Brain microvascular endothelial cell (primary cell): ENCODE measurements at regions not wholly inside any gene's neighbourhood (a gene's known extent, or its start where the extent isn't known, plus 50 kb on each side); places are given as distances from the start of the nearest gene placed in this dataset.
A peak's percentile ranks its signal among the peaks of the same experiment; 100 is the strongest.

Source experiments
- DNase-seq: peaks from one replicate; pipeline ENCODE4 v3.0.0-alpha.2; 2020
- H3K27ac ChIP-seq: fragments of 250-450 bp; sonication (Bioruptor Pico); 2 replicates; pipeline ENCODE4 v1.5.1; 2020; ENCODE audit warnings: mild to moderate bottlenecking, moderate library complexity
- H3K27me3 ChIP-seq: fragments of 250-450 bp; sonication (Bioruptor Pico); replicated peaks from 2 replicates; pipeline ENCODE4 v1.5.1; 2020; ENCODE audit warnings: mild to moderate bottlenecking
- H3K36me3 ChIP-seq: fragments of 250-450 bp; sonication (Bioruptor Pico); replicated peaks from 2 replicates; pipeline ENCODE4 v1.5.1; 2020; ENCODE audit warnings: mild to moderate bottlenecking
- H3K4me3 ChIP-seq: 2 replicates; pipeline ENCODE4 v1.5.1; 2011; ENCODE audit warnings: low read depth, mild to moderate bottlenecking, control low read depth, low read length, moderate library complexity
- in situ Hi-C: cut with HindIII; loops from 2 replicates; pipeline ENCODE4 v1.10.0; 2017; ENCODE audit warnings: low sequenced_read_pairs, low pct_ligation_motif_present
- TF ChIP-seq, protein P1 (sequence below): IDR thresholded peaks from 2 replicates; pipeline ENCODE4 v1.5.1; 2011; ENCODE audit warnings: low read depth, mild to moderate bottlenecking, moderate library complexity, low read length, control low read depth, inconsistent platforms; ENCODE audit errors: missing control alignments

DNA sequence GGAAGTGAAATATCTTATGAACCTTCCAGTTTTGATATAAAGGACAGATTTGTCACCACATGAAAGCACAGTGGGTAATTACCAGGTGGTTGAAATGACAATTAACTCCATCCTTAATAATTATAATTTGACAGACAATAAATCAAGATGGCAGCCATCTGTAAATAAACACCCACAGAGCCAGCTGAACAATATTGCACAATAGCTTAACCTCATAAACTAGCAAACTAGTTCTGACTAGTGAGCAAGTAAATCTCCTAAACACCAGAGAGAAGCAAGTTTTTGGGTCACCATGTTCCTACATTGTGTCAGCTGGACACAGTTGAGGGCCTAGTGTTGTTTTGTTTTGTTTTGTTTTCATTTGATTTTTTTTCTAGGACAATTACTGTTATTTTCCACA lies 577.4 kb downstream of the ACTL7B start:
- TF ChIP-seq, protein P1, sequence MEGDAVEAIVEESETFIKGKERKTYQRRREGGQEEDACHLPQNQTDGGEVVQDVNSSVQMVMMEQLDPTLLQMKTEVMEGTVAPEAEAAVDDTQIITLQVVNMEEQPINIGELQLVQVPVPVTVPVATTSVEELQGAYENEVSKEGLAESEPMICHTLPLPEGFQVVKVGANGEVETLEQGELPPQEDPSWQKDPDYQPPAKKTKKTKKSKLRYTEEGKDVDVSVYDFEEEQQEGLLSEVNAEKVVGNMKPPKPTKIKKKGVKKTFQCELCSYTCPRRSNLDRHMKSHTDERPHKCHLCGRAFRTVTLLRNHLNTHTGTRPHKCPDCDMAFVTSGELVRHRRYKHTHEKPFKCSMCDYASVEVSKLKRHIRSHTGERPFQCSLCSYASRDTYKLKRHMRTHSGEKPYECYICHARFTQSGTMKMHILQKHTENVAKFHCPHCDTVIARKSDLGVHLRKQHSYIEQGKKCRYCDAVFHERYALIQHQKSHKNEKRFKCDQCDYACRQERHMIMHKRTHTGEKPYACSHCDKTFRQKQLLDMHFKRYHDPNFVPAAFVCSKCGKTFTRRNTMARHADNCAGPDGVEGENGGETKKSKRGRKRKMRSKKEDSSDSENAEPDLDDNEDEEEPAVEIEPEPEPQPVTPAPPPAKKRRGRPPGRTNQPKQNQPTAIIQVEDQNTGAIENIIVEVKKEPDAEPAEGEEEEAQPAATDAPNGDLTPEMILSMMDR, result no peak
- Histone ChIP-seq H3K36me3 (no peaks in the 10 kb centered on the region), H3K27ac (no peak overlapping the region), H3K4me3 (no peak overlapping the region), H3K27me3 (no peaks in the 10 kb centered on the region)
- DNase-seq, result no peak
- in situ Hi-C loops, result no loop called here

DNA sequence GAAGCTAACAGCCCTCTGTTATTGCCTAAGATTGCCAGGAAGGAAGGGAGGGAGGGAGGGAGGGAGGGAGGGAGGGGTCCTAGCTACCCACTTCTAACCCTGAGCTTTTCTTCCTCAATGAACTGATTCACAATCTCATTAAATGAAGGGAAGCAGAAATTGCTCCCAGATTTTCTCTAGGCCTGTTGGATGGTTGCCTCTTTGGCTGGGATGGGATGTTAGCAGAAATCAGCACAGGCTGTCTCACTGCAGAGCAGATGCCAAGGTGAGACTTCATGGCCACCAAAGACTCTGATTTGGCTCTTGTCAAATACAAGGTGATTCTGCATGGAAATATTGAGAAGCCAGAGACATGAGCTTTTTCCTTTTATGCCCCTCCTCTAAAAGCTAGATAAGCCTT lies 578.6 kb downstream of the ACTL7B start:
- no peak for DNase-seq

DNA sequence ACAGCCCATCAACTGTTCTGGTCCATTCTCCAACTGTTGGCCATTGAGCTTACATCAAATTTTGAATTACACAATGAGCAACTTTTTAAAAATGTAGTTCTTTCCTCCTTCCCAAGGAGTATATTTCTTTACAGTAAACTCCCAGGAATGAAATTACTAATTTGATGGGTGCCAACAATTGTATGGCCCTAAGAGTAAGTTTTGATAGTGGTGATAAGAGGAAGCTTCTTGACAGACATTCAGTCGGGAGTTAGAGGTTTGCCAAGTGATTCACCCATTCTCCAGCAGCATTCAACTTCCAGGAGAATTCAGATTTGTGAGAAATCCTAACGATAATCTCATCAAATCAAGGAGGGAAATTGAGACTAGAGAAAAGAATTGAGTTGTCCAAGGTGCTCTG lies 579.9 kb downstream of the ACTL7B start:
- in situ Hi-C loops, result no loop called here
- TF ChIP-seq, protein P1, result no peak
- H3K27me3 ChIP-seq, result no peaks in the 10 kb centered on the region

More for the DNA sequence above, 578.6 kb downstream of the ACTL7B start:
- in situ Hi-C loops, result no loop called here
- TF ChIP-seq, protein P1, result no peak
- Histone ChIP-seq H3K27ac (no peak overlapping the region), H3K36me3 (no peaks in the 10 kb centered on the region), H3K27me3 (no peaks in the 10 kb centered on the region), H3K4me3 (no peak overlapping the region)

DNA sequence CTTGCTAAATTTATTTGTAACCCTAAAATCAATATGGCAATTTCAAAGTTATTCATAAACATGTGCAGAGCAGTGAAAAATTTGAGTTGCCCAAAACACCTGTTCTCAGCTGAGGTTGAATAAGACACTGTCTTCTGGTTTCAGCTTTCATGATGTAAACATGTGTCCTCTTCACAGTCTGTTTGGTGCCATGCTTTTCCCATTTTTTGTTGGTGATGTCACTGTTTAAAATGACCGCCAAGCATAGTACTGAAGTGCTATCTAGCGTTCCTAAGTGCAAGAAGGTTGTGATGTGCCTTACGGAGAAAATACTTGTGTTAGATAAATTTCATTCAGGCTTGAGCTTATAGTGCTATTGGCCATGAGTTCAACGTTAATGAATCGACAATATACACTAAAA lies 580.8 kb downstream of the ACTL7B start:
- in situ Hi-C loops, result no loop called here
- H3K36me3 ChIP-seq, result no peaks in the 10 kb centered on the region
- no peak overlapping the region for H3K4me3 ChIP-seq

More for the DNA sequence above, 579.9 kb downstream of the ACTL7B start:
- H3K27ac ChIP-seq, result no peak overlapping the region
- H3K4me3 ChIP-seq, result no peak overlapping the region
- DNase-seq, result no peak
- no peaks in the 10 kb centered on the region for H3K36me3 ChIP-seq

DNA sequence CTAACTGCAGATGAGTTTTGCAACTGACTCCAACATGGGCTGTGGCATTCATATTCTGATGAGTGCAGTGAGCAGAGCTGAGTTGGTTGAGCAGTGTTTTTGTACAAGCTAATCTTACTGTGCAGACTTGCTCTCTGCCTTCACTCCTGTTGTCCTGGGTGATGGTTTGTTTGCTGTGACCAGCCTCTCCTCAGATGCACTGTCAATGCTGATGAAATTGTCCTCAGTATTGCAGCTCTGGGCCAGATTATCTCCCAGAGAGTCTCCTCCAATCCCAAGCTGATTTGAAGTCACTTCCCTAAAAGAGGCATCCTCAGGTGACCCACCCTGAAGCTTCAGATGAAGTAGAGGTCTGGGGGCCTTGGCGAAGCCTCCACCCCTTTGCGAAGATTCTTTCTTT lies 581.8 kb downstream of the ACTL7B start:
- TF ChIP-seq, protein P1, result no peak
- no peaks in the 10 kb centered on the region for H3K36me3 ChIP-seq
- H3K27ac ChIP-seq, result no peak overlapping the region
- no peak overlapping the region for H3K4me3 ChIP-seq
- in situ Hi-C loops, result no loop called here
- no peak for DNase-seq
- no peaks in the 10 kb centered on the region for H3K27me3 ChIP-seq

More for the DNA sequence above, 580.8 kb downstream of the ACTL7B start:
- DNase-seq, result no peak
- no peak overlapping the region for H3K27ac ChIP-seq
- no peaks in the 10 kb centered on the region for H3K27me3 ChIP-seq
- TF ChIP-seq, protein P1, result no peak

DNA sequence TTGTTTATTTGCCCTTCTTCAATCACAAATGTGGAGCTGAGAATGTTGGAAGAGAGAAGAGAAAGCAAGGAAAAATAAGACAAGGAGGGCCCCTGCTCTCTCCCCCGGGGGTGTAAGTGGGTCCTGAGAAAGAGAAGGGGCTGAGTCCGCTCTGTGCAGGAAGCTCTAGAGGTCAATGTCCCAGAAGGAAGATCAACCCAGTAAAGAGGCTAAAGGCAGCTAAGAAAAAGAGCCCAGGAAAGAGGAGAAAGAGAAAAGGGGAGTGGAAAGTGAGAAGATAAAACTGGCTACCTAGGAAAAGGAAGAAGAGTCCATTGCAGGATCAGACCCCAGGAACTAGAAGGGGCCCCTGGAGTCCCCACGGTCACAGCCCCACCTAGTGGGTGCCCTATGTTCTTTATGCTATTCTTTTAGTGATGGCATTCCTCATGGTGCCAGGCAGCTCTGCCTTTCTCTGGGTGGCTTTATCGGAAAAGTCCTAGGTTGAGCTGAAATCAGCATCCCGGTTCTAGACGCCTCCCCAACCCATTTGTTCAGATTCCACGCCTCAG lies 583.4 kb downstream of the ACTL7B start:
- Histone ChIP-seq H3K36me3 (no peaks in the 10 kb centered on the region), H3K27me3 (no peaks in the 10 kb centered on the region), H3K27ac (peak overlapping the region; percentile 15), H3K4me3 (peak overlapping the region; percentile 18)
- TF ChIP-seq, protein P1, result peak; percentile 77
- DNase-seq, result peak; percentile 18
- in situ Hi-C loops, result no loop called here
